ENCODE measurements at regions not wholly inside any gene's neighbourhood (a gene's known extent, or its start where the extent isn't known, plus 50 kb on each side); places are given as distances from the start of the nearest gene placed in this dataset.
"Not testable (repeated sequence)": the region's sequence is repeated elsewhere in the genome, so short reads cannot be mapped to it uniquely, and the experiment has no call there.

- WGBS (ENCODE audit: insufficient coverage): no CpG with 5 or more reads among the region's 1 CpG
- Histone ChIP-seq H3K27ac (ENCODE audit: low read length) (no peak overlapping the region), H3K4me1 (ENCODE audit: control insufficient read depth, insufficient read depth, low read length) (no peaks in the 10 kb centered on the region), H3K9me3 (replicated peaks; ENCODE audit: control insufficient read depth, low read depth, low read length) (no peaks in the 10 kb centered on the region), H3K27me3 (ENCODE audit: control insufficient read depth, insufficient read depth, low read length) (no peaks in the 10 kb centered on the region), H3K36me3 (ENCODE audit: control insufficient read depth, insufficient read depth, low read length) (no peaks in the 10 kb centered on the region), H3K4me3 (ENCODE audit: low read length) (no peak overlapping the region)
- DNase-seq: no peak
Observed at GRCh38 chr1:101408212-101409042, 171.6 kb downstream of the S1PR1 start.

DNA sequence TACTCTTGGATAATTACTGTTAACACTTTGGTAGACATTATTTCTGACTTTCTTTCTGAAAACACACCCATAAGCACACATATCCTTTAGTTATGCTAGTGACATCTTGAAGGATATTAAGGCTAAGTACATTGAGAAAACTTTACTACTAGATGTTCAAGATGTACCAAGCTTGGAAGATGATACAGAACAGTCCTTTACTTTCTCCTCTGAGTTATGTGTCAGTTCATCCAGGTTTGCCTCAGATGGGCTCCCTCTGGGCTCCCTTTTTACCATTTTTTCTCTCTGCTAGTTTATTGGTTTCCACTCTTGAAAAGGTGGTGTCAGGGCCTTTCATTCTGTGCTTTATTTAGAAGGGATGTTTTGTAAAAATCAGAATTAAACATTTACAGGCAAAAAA is 172.3 kb downstream of the S1PR1 start:
- H3K27me3 ChIP-seq (ENCODE audit: control insufficient read depth, insufficient read depth, low read length): no peaks in the 10 kb centered on the region
- H3K36me3 ChIP-seq (ENCODE audit: control insufficient read depth, insufficient read depth, low read length): no peaks in the 10 kb centered on the region
- no peak overlapping the region for H3K27ac ChIP-seq (ENCODE audit: low read length)
- H3K9me3 ChIP-seq (replicated peaks; ENCODE audit: control insufficient read depth, low read depth, low read length): no peaks in the 10 kb centered on the region
- no peaks in the 10 kb centered on the region for H3K4me1 ChIP-seq (ENCODE audit: control insufficient read depth, insufficient read depth, low read length)
- no peak for DNase-seq
- no peak overlapping the region for H3K4me3 ChIP-seq (ENCODE audit: low read length)

- Histone ChIP-seq H3K4me3 (ENCODE audit: low read length) (no peak overlapping the region), H3K9me3 (replicated peaks; ENCODE audit: control insufficient read depth, low read depth, low read length) (no peaks in the 10 kb centered on the region), H3K27me3 (ENCODE audit: control insufficient read depth, insufficient read depth, low read length) (no peaks in the 10 kb centered on the region), H3K36me3 (ENCODE audit: control insufficient read depth, insufficient read depth, low read length) (no peaks in the 10 kb centered on the region), H3K27ac (ENCODE audit: low read length) (no peak overlapping the region), H3K4me1 (ENCODE audit: control insufficient read depth, insufficient read depth, low read length) (no peaks in the 10 kb centered on the region)
- no CpG with 5 or more reads among the region's 3 CpGs for WGBS (ENCODE audit: insufficient coverage)
- DNase-seq: no peak
Observed at GRCh38 chr1:101410048-101410878, 173.4 kb downstream of the S1PR1 start.

DNA sequence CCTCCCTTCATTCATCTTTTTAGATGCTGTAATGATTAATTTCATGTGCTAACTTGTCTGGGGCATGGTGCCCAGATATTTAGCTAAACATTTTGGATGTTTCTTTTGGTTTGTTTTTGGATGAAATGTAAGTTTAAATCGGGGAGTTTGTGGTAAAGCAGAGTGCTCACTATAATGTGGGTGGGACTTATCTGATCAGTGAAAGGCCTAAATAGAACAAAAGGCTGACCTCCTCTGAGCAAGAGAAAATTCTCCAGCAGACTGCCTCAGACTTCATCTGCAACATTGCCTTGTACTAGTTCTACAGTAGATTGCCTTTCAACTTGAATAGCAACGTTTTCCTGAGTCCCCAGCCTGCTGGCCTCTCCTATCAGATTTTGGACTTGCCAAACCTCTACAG is 183.6 kb downstream of the S1PR1 start:
- no peak overlapping the region for H3K4me3 ChIP-seq (ENCODE audit: low read length)
- DNase-seq: no peak

DNA sequence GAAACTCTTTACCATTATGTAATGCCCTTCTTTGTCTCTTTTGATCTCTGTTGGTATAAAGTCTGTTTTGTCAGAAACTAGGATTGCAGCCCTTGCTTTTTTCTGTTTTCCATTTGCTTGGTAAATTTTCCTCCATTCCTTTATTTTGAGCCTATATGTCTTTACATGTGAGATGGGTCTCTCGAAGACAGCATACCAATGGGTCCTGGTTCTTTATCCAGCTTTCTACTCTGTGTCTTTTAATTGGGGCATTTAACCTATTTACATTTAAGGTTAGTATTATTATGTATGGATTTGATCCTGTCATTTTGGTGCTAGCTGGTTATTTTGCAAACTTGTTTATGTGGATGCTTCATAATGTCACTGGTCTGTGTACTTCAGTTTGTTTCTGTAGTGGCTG is 191.3 kb downstream of the S1PR1 start:
- no CpG with 5 or more reads among the region's 1 CpG for WGBS (ENCODE audit: insufficient coverage)
- H3K4me1 ChIP-seq (ENCODE audit: control insufficient read depth, insufficient read depth, low read length); H3K4me3 ChIP-seq (ENCODE audit: low read length); H3K27ac ChIP-seq (ENCODE audit: low read length); H3K36me3 ChIP-seq (ENCODE audit: control insufficient read depth, insufficient read depth, low read length); H3K9me3 ChIP-seq (replicated peaks; ENCODE audit: control insufficient read depth, low read depth, low read length); DNase-seq; H3K27me3 ChIP-seq (ENCODE audit: control insufficient read depth, insufficient read depth, low read length): not testable (repeated sequence)

More for the DNA sequence above, 183.6 kb downstream of the S1PR1 start:
- no CpG with 5 or more reads among the region's 2 CpGs for WGBS (ENCODE audit: insufficient coverage)
- H3K4me1 ChIP-seq (ENCODE audit: control insufficient read depth, insufficient read depth, low read length): no peaks in the 10 kb centered on the region
- H3K36me3 ChIP-seq (ENCODE audit: control insufficient read depth, insufficient read depth, low read length): no peaks in the 10 kb centered on the region
- no peaks in the 10 kb centered on the region for H3K27me3 ChIP-seq (ENCODE audit: control insufficient read depth, insufficient read depth, low read length)
- no peak overlapping the region for H3K27ac ChIP-seq (ENCODE audit: low read length)
- peaks cover 2% of the 10 kb centered on the region for H3K9me3 ChIP-seq (replicated peaks; ENCODE audit: control insufficient read depth, low read depth, low read length)

- H3K27me3 ChIP-seq (ENCODE audit: control insufficient read depth, insufficient read depth, low read length): no peaks in the 10 kb centered on the region
- WGBS (ENCODE audit: insufficient coverage): no CpG with 5 or more reads among the region's 1 CpG
- H3K9me3 ChIP-seq (replicated peaks; ENCODE audit: control insufficient read depth, low read depth, low read length): peaks cover under 1% of the 10 kb centered on the region
- H3K4me1 ChIP-seq (ENCODE audit: control insufficient read depth, insufficient read depth, low read length): no peaks in the 10 kb centered on the region
- no peaks in the 10 kb centered on the region for H3K36me3 ChIP-seq (ENCODE audit: control insufficient read depth, insufficient read depth, low read length)
- DNase-seq: no peak
- H3K27ac ChIP-seq (ENCODE audit: low read length): no peak overlapping the region
- no peak overlapping the region for H3K4me3 ChIP-seq (ENCODE audit: low read length)
Observed at GRCh38 chr1:101428562-101428961, 191.7 kb downstream of the S1PR1 start.

DNA sequence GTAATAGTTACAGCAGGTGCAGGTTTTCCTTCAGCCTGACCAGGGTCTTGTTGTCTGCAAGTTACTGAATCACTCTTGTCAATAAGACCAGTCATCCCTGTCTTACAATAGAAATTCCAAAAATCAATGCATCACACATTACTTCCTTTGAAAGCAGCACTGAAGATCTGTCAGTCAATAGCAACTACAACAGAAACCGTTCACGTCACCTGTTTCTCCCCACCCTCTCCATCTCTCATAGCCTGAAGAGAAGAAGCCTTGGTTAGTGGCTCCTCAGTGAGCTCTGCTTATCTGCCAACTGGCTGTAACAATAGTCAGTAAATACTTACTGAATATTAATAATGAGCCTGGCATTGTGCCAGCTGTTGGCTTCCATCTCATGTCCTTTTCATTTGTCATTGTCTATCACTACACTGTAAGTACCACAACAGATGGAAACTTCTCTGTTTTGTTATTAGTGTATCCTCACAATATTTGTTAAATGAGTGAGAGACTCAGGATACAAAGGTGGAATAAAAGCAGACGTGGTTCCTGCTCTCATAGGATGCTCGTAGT is 195.2 kb downstream of the S1PR1 start:
- Histone ChIP-seq H3K4me1 (ENCODE audit: control insufficient read depth, insufficient read depth, low read length) (no peaks in the 10 kb centered on the region), H3K36me3 (ENCODE audit: control insufficient read depth, insufficient read depth, low read length) (no peaks in the 10 kb centered on the region), H3K4me3 (ENCODE audit: low read length) (no peak overlapping the region), H3K27me3 (ENCODE audit: control insufficient read depth, insufficient read depth, low read length) (no peaks in the 10 kb centered on the region), H3K27ac (ENCODE audit: low read length) (no peak overlapping the region), H3K9me3 (replicated peaks; ENCODE audit: control insufficient read depth, low read depth, low read length) (no peaks in the 10 kb centered on the region)
- 92% methylated on average over 2 of the region's 4 CpGs for WGBS (ENCODE audit: insufficient coverage)
- no peak for DNase-seq

DNA sequence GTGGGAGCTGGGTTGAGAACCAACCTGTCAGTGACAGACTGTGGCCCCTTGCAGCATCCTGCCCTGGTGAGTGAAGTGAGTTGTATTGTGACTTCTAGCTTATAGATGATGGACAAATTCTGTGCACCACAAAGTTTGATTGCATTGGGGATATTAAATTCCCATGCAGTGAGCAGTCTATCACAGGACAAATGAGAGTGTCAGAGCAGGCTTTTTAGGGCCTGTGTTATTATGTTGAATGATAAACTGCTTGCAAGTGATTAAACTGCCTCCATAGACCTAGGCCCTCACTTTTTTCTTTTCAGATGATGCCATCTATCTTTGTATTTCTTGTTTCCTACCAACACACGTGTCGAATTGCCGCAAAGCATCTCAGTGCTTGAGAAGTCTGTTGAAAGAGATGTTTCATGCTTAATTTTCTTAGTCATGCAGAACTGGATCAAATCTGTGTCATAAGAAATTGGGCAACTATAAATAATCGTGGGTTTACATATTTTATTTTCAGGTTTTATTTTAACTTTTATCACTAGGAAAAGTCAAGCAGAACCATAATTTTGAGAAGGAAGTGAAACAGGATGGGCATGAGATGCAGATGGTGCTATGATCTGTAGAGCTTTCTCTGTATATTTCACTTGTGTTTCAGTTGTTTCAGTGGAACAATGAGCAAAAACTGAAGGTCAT is 199.2 kb downstream of the S1PR1 start:
- WGBS (ENCODE audit: insufficient coverage): no CpG with 5 or more reads among the region's 4 CpGs
- no peaks in the 10 kb centered on the region for H3K9me3 ChIP-seq (replicated peaks; ENCODE audit: control insufficient read depth, low read depth, low read length)
- H3K27ac ChIP-seq (ENCODE audit: low read length): no peak overlapping the region
- peaks cover 3% of the 10 kb centered on the region for H3K27me3 ChIP-seq (ENCODE audit: control insufficient read depth, insufficient read depth, low read length)
- no peak overlapping the region for H3K4me3 ChIP-seq (ENCODE audit: low read length)
- no peak for DNase-seq
- no peaks in the 10 kb centered on the region for H3K36me3 ChIP-seq (ENCODE audit: control insufficient read depth, insufficient read depth, low read length)
- H3K4me1 ChIP-seq (ENCODE audit: control insufficient read depth, insufficient read depth, low read length): no peaks in the 10 kb centered on the region

GRCh38 chr1:101437800-101438199 is 201.0 kb downstream of the S1PR1 start:
- WGBS (ENCODE audit: insufficient coverage): no CpG with 5 or more reads among the region's 1 CpG
- DNase-seq: no peak
- Histone ChIP-seq H3K27me3 (ENCODE audit: control insufficient read depth, insufficient read depth, low read length) (peaks cover 3% of the 10 kb centered on the region), H3K4me1 (ENCODE audit: control insufficient read depth, insufficient read depth, low read length) (no peaks in the 10 kb centered on the region), H3K36me3 (ENCODE audit: control insufficient read depth, insufficient read depth, low read length) (no peaks in the 10 kb centered on the region), H3K4me3 (ENCODE audit: low read length) (no peak overlapping the region), H3K9me3 (replicated peaks; ENCODE audit: control insufficient read depth, low read depth, low read length) (no peaks in the 10 kb centered on the region), H3K27ac (ENCODE audit: low read length) (no peak overlapping the region)

DNA sequence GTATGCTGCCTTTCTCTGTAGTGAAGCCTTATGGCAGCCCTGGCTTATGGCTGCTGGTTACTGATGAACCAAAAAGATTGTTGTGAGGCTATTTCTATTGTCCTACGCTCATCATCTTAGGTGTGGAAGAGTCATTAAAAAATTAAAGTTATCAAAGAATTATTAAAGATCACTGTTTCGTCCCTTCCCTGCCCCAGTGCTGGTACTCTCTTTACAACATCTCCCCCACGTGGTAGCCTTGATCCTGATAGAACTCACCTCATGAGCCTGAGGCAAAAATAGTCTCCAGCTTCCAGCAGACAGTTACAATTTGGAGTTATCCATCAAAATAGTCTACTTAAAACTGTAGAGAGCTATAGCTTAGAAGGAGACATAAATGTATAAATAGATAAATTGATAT is 201.5 kb downstream of the S1PR1 start:
- Histone ChIP-seq H3K4me3 (ENCODE audit: low read length) (no peak overlapping the region), H3K27ac (ENCODE audit: low read length) (no peak overlapping the region), H3K36me3 (ENCODE audit: control insufficient read depth, insufficient read depth, low read length) (no peaks in the 10 kb centered on the region), H3K27me3 (ENCODE audit: control insufficient read depth, insufficient read depth, low read length) (peaks cover 3% of the 10 kb centered on the region), H3K9me3 (replicated peaks; ENCODE audit: control insufficient read depth, low read depth, low read length) (no peaks in the 10 kb centered on the region), H3K4me1 (ENCODE audit: control insufficient read depth, insufficient read depth, low read length) (no peaks in the 10 kb centered on the region)
- WGBS (ENCODE audit: insufficient coverage): no CpG with 5 or more reads among the region's 3 CpGs
- no peak for DNase-seq
